Ishikawa (cell line): ENCODE measurements at regions not wholly inside any gene's neighbourhood (a gene's known extent, or its start where the extent isn't known, plus 50 kb on each side); places are given as distances from the start of the nearest gene placed in this dataset.

ENCODE experiments used
- CEBPB ChIP-seq: IDR thresholded peaks from 2 replicates; pipeline ENCODE4 v1.6.1; 2012
- CREB1 ChIP-seq: IDR thresholded peaks from 2 replicates; pipeline ENCODE4 v1.6.1; 2012; ENCODE audit warnings: low read depth
- EP300 ChIP-seq: IDR thresholded peaks from 2 replicates; pipeline ENCODE4 v1.6.1; 2012; ENCODE audit warnings: borderline replicate concordance
- REST ChIP-seq: IDR thresholded peaks from 2 replicates; pipeline ENCODE4 v1.6.1; 2012; ENCODE audit warnings: low read depth, mild to moderate bottlenecking
- TAF1 ChIP-seq: IDR thresholded peaks from 2 replicates; pipeline ENCODE4 v1.6.1; 2012; ENCODE audit warnings: low read depth, mild to moderate bottlenecking
- USF1 ChIP-seq: IDR thresholded peaks from 2 replicates; pipeline ENCODE4 v1.6.1; 2012

DNA sequence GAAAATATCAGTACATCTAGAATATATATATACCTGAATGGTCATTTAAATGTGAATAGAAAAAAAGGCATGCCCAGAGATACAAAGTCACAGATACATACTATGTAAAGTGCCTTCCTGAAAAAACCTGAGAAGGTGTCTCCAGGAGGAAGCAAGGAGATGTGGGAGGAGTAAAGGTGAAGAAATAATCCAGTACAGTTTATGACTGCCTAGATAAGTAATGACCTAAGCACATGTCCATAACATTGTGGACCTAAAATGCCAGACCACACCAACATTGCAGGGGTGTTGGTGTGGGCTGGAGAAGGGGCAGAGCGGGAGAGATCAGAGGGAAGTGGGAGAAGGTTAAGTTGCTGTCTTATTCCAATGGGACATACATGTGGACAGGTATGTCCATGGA, 226.9 kb downstream of the ZNF621 start:
- no peak for TF ChIP-seq TAF1
- TF ChIP-seq CEBPB = no peak
- TF ChIP-seq CREB1 = no peak
- no peak for TF ChIP-seq USF1
- no peak for TF ChIP-seq EP300
- TF ChIP-seq REST = no peak
